HepG2 (cell line): ENCODE measurements at regions not wholly inside any gene's neighbourhood (a gene's known extent, or its start where the extent isn't known, plus 50 kb on each side); places are given as distances from the start of the nearest gene placed in this dataset.

Source experiments
- KLF11 ChIP-seq: IDR thresholded peaks from 2 replicates; pipeline ENCODE4 v1.6.1; 2016; ENCODE audit warnings: missing compliant biosample characterization
- MED8 ChIP-seq: sonication (generic); formaldehyde crosslinking; IDR thresholded peaks from 2 replicates; pipeline ENCODE4 v1.8.1; 2023; ENCODE audit warnings: mild to moderate bottlenecking, missing genetic modification reagents; ENCODE audit not compliant: insufficient replicate concordance
- MEIS1 ChIP-seq: sonication (generic); formaldehyde crosslinking; IDR thresholded peaks from 2 replicates; pipeline ENCODE4 v1.9.0; 2021; ENCODE audit warnings: mild to moderate bottlenecking, missing genetic modification reagents, moderate library complexity, borderline replicate concordance
- PHF21A ChIP-seq: sonication (generic); formaldehyde crosslinking; IDR thresholded peaks from 2 replicates; pipeline ENCODE4 v1.5.0; 2020; ENCODE audit warnings: mild to moderate bottlenecking, missing genetic modification reagents
- PRDM15 ChIP-seq: sonication (generic); formaldehyde crosslinking; IDR thresholded peaks from 2 replicates; pipeline ENCODE4 v1.4.0; 2020; ENCODE audit warnings: missing genetic modification reagents
- RAD51 ChIP-seq: fragments of 450-650 bp; IDR thresholded peaks from 2 replicates; pipeline ENCODE4 v1.6.1; 2016; ENCODE audit warnings: borderline replicate concordance
- SOX6 ChIP-seq, 2 experiments: fragments of 450-650 bp in 1 of 2; sonication (generic) in 1 of 2; formaldehyde crosslinking in 1 of 2; IDR thresholded peaks; 2 replicates each; pipeline versions ENCODE4 v1.4.0 to v1.6.1; 2017 to 2020; ENCODE audit warnings: antibody characterized with exemption in 1 of 2, mild to moderate bottlenecking in 1 of 2, missing genetic modification reagents in 1 of 2
- SP140L ChIP-seq: sonication (generic); formaldehyde crosslinking; IDR thresholded peaks from 2 replicates; pipeline ENCODE4 v1.4.0; 2020; ENCODE audit warnings: missing genetic modification reagents, borderline replicate concordance
- TFE3 ChIP-seq: IDR thresholded peaks from 2 replicates; pipeline ENCODE4 v1.6.1; 2016
- XRCC5 ChIP-seq: fragments of 200-400 bp; formaldehyde crosslinking; optimal IDR thresholded peaks from 2 replicates; pipeline ENCODE3; 2017; ENCODE audit warnings: mild to moderate bottlenecking, low read length
- ZBTB25 ChIP-seq: IDR thresholded peaks from 2 replicates; pipeline ENCODE4 v1.6.1; 2018; ENCODE audit warnings: missing genetic modification reagents
- ZNF30 ChIP-seq: sonication (generic); formaldehyde crosslinking; IDR thresholded peaks from 2 replicates; pipeline ENCODE4 v1.5.0; 2020; ENCODE audit warnings: mild to moderate bottlenecking, missing genetic modification reagents

- TF ChIP-seq ZNF30 (no peak), MED8 (CRISPR knock-in tag) (no peak), TFE3 (no peak), PHF21A (CRISPR knock-in tag) (no peak), ZBTB25 (no peak), SP140L (no peak), PRDM15 (no peak), MEIS1 (CRISPR knock-in tag) (no peak), SOX6 (IDR thresholded peaks at IDR 0.05) (no peak), SOX6 (CRISPR knock-in tag; IDR thresholded peaks at IDR 0.05) (no peak), KLF11 (CRISPR knock-in tag) (no peak), XRCC5 (no peak), RAD51 (no peak)
These were observed 73.4 kb upstream of the BRD7 start (continued) for GRCh38 chr16:50442221-50442620.
